GM12878 (cell line): ENCODE measurements at regions not wholly inside any gene's neighbourhood (a gene's known extent, or its start where the extent isn't known, plus 50 kb on each side); places are given as distances from the start of the nearest gene placed in this dataset.

ENCODE experiments used
- ATAC-seq: fragments of 200-7000 bp; cut with Tn5 transposase; 3 replicates; pipeline ENCODE4 v1.9.1; 2020; ENCODE audit warnings: mild to moderate bottlenecking, moderate library complexity
- BruUV-seq: library from RNA; stranded (reverse); fragments of 400-500 nt; replicated peaks from 2 replicates; lab custom pipeline; 2021; lab: Mats Ljungman, UMichigan
- CTCF ChIA-PET: fragments of 300-600 bp; sonication (Branson Sonifier 250); formaldehyde crosslinking; extraction: SDS; loops from one replicate; lab custom pipeline; 2021; ENCODE audit warnings: inconsistent platforms; lab: Yijun Ruan, JAX
- POLR2A ChIA-PET: fragments of 350-600 bp; formaldehyde crosslinking; extraction: SDS; loops from one replicate; lab custom pipeline; 2021; ENCODE audit warnings: inconsistent platforms; lab: Charles Lee
- RAD21 ChIA-PET: fragments of 300-600 bp; sonication (Branson Sonifier 250); formaldehyde crosslinking; loops from one replicate; lab custom pipeline; 2023; ENCODE audit warnings: antibody characterized with exemption; ENCODE audit not compliant: unreplicated experiment; lab: Charles Lee
- SMC1A ChIA-PET: fragments of 300-600 bp; sonication (Branson Sonifier 250); formaldehyde crosslinking; loops from one replicate; lab custom pipeline; 2023; ENCODE audit not compliant: unreplicated experiment, uncharacterized antibody; lab: Charles Lee
- DNase-seq: peaks from one replicate; pipeline ENCODE4 v3.0.0-alpha.2; 2011; ENCODE audit warnings: low read depth, low spot score
- FAIRE-seq: peaks from 3 replicates; lab custom pipeline; 2011; peaks lifted over from hg19 to GRCh38; lab: Jason Lieb, UNC
- H2AFZ ChIP-seq: 2 replicates; pipeline ENCODE4 v1.6.0; 2011; ENCODE audit warnings: low read depth, low read length, control low read depth; ENCODE audit not compliant: control insufficient read depth
- H3K27ac ChIP-seq: 2 replicates; pipeline ENCODE4 v1.5.1; 2011; ENCODE audit warnings: control low read depth; ENCODE audit not compliant: control insufficient read depth, insufficient read depth
- H3K27me3 ChIP-seq, 2 experiments: replicated peaks in 1 of 2; 2 replicates each; pipeline versions ENCODE4 v1.6.0 to v1.6.1; 2011; ENCODE audit warnings: low read length in 1 of 2; ENCODE audit not compliant: control insufficient read depth in 2 of 2, insufficient read depth in 2 of 2
- H3K36me3 ChIP-seq, 2 experiments: 2 replicates each; pipeline ENCODE4 v1.5.1; 2011; ENCODE audit warnings: low read length in 1 of 2; ENCODE audit not compliant: control insufficient read depth in 2 of 2, insufficient read depth in 2 of 2
- H3K4me1 ChIP-seq: 2 replicates; pipeline ENCODE4 v1.6.1; 2011; ENCODE audit warnings: mild to moderate bottlenecking, low read length, moderate library complexity, mixed read lengths; ENCODE audit not compliant: control insufficient read depth, insufficient read depth
- H3K4me2 ChIP-seq: 2 replicates; pipeline ENCODE4 v1.6.0; 2011; ENCODE audit warnings: control low read depth; ENCODE audit not compliant: control insufficient read depth, insufficient read depth
- H3K4me3 ChIP-seq: fragments of 200-600 bp; sonication (generic); 2 replicates; pipeline ENCODE4 v1.5.1; 2016
- H3K79me2 ChIP-seq: 2 replicates; pipeline ENCODE4 v1.6.0; 2011; ENCODE audit warnings: low read length; ENCODE audit not compliant: control insufficient read depth, insufficient read depth
- H3K9ac ChIP-seq: 2 replicates; pipeline ENCODE4 v1.8.0; 2011; ENCODE audit warnings: low read length, control low read depth, mixed read lengths; ENCODE audit not compliant: control insufficient read depth, insufficient read depth
- H3K9me3 ChIP-seq: replicated peaks from 3 replicates; pipeline ENCODE4 v1.5.1; 2011; ENCODE audit warnings: mild to moderate bottlenecking, low read length; ENCODE audit not compliant: control insufficient read depth, insufficient read depth
- H4K20me1 ChIP-seq: 2 replicates; pipeline ENCODE4 v1.6.0; 2011; ENCODE audit not compliant: control insufficient read depth, insufficient read depth
- ASH2L ChIP-seq: fragments of 300-600, 200-600 bp; sonication (generic); IDR thresholded peaks from 2 replicates; pipeline ENCODE4 v1.6.1; 2017; ENCODE audit warnings: low read depth, mild to moderate bottlenecking, borderline replicate concordance
- ETV6 ChIP-seq, 2 experiments: fragments of 450-650 bp in 1 of 2; IDR thresholded peaks in 1 of 2; conservative IDR thresholded peaks in 1 of 2; 2 replicates each; pipeline ENCODE4 v1.6.1; 2014; ENCODE audit warnings: antibody characterized with exemption in 1 of 2, borderline replicate concordance in 1 of 2, low read depth in 1 of 2, mild to moderate bottlenecking in 1 of 2, moderate library complexity in 1 of 2
- IRF5 ChIP-seq: fragments of 450-650 bp; IDR thresholded peaks from 2 replicates; pipeline ENCODE4 v1.6.1; 2017; ENCODE audit warnings: borderline replicate concordance
- MEF2B ChIP-seq: fragments of 450-650 bp; IDR thresholded peaks from 2 replicates; pipeline ENCODE4 v1.6.1; 2018; ENCODE audit warnings: mild to moderate bottlenecking, moderate library complexity; ENCODE audit not compliant: partially characterized antibody, poor library complexity, severe bottlenecking
- NFIC ChIP-seq: IDR thresholded peaks from 2 replicates; pipeline ENCODE4 v1.6.1; 2012; ENCODE audit warnings: low read depth, mild to moderate bottlenecking, inconsistent platforms, low read length, moderate library complexity
- SIN3A ChIP-seq: IDR thresholded peaks from 2 replicates; pipeline ENCODE4 v1.6.1; 2012; ENCODE audit warnings: low read depth, low read length, improper control_type of control experiment
- SPI1 ChIP-seq: IDR thresholded peaks from 2 replicates; pipeline ENCODE4 v1.6.1; 2011; ENCODE audit warnings: low read depth, mild to moderate bottlenecking, low read length, moderate library complexity, borderline replicate concordance; ENCODE audit not compliant: insufficient read depth
- SREBF1 ChIP-seq: IDR thresholded peaks from 2 replicates; pipeline ENCODE4 v1.6.1; 2012; ENCODE audit warnings: mild to moderate bottlenecking, low read length
- STAT3 ChIP-seq: IDR thresholded peaks from 2 replicates; pipeline ENCODE4 v1.6.1; 2011; ENCODE audit warnings: low read depth, low read length, improper control_type of control experiment
- USF1 ChIP-seq: IDR thresholded peaks from 2 replicates; pipeline ENCODE4 v1.6.1; 2011; ENCODE audit warnings: borderline replicate concordance, low read depth, mild to moderate bottlenecking, moderate library complexity, mixed read lengths, low read length; ENCODE audit not compliant: insufficient read depth; ENCODE audit errors: extremely low read length
- in situ Hi-C: fragments of 300-500 bp; cut with MboI; formaldehyde crosslinking; loops from 9 replicates; pipeline ENCODE4 v1.14.3; 2018; ENCODE audit warnings: mixed read lengths
- intact Hi-C: fragments of 100-400 bp; cut with micrococcal nuclease; formaldehyde crosslinking; loops from one replicate; pipeline ENCODE4 v1.14.2; 2022; ENCODE audit not compliant: unreplicated experiment

GRCh38 chr11:45017329-45017728 is 66.6 kb upstream of the TP53I11 start (continued):
- TF ChIP-seq SIN3A, result no peak
- TF ChIP-seq SREBF1, result no peak
- no peak for TF ChIP-seq STAT3
- no peak for TF ChIP-seq ASH2L
- TF ChIP-seq MEF2B, result no peak
- no peak for TF ChIP-seq IRF5
- no peak for TF ChIP-seq USF1
- no peak for TF ChIP-seq NFIC

- SMC1A ChIA-PET, result no interaction called here
- H3K4me1 ChIP-seq, result peaks cover 4% of the 10 kb centered on the region
- in situ Hi-C loops (no loop called here), intact Hi-C loops (no loop called here)
- no peak overlapping the region for H3K4me2 ChIP-seq
- POLR2A ChIA-PET, result no interaction called here
- H2AFZ ChIP-seq, result no peak overlapping the region
- ATAC-seq (no peak), FAIRE-seq (no peak), DNase-seq (no peak)
- no peaks in the 10 kb centered on the region for H3K36me3 ChIP-seq
- no TSS peak for BruUV-seq
- no peak overlapping the region for H3K4me3 ChIP-seq
- RAD21 ChIA-PET, result no interaction called here
- H3K27me3 ChIP-seq, result no peaks in the 10 kb centered on the region
- H3K9ac ChIP-seq, result no peak overlapping the region
- peak; percentile 33; the same call in 1 of the 2 replicates for TF ChIP-seq SPI1
- no peak for TF ChIP-seq ETV6 (conservative IDR thresholded peaks at IDR 0.05 in 1 of 2, IDR thresholded peaks at IDR 0.05 in 1 of 2; ENCODE audit: borderline replicate concordance in 1 of 2, low read depth in 1 of 2)
- H4K20me1 ChIP-seq, result no peaks in the 10 kb centered on the region
- no peaks in the 10 kb centered on the region for H3K79me2 ChIP-seq
- no peaks in the 10 kb centered on the region for H3K9me3 ChIP-seq
- CTCF ChIA-PET, result no interaction called here
- no peak overlapping the region for H3K27ac ChIP-seq
Measured at GRCh38 chr11:45021001-45021400, 70.3 kb upstream of the TP53I11 start.
